ENCODE measurements at regions not wholly inside any gene's neighbourhood (a gene's known extent, or its start where the extent isn't known, plus 50 kb on each side); places are given as distances from the start of the nearest gene placed in this dataset.

DNA sequence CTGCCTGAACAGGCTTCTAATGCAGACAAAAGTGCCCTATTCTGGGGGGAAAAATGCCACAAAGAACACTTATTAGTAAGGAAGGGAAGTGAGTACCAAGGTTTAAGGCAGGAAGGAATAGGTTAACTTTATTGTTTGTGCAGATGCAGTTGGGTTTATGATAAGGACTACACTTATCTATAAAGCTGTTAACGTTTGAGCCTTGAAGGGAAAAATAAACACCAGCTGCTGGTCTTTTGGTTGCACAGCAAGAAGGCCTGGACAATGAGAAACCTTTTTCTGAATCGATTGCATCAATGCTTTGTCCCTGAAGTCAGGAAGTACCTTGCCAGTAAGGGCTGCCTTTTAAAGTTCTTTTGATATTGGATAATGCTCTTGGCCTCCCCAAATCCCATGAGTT is 407.8 kb downstream of the ATP23 start:
- TF ChIP-seq POLR2A (IDR thresholded peaks at IDR 0.05; ENCODE audit: low read length) (no peak), GATA1 (IDR thresholded peaks at IDR 0.05; ENCODE audit: low read depth, low read length) (no peak)

Measured in erythroblast (primary cell).